GM12865 (cell line): ENCODE measurements at regions not wholly inside any gene's neighbourhood (a gene's known extent, or its start where the extent isn't known, plus 50 kb on each side); places are given as distances from the start of the nearest gene placed in this dataset.

ENCODE experiments used
- DNase-seq: peaks from one replicate; pipeline ENCODE4 v3.0.0; 2010; ENCODE audit warnings: low read depth
- H3K4me3 ChIP-seq: 2 replicates; pipeline ENCODE4 v1.5.1; 2011; ENCODE audit warnings: mild to moderate bottlenecking, low read depth, low read length, control low read depth
- TF ChIP-seq, protein P1 (sequence below): IDR thresholded peaks from 2 replicates; pipeline ENCODE4 v1.5.1; 2011; ENCODE audit warnings: low read length, control low read depth, low read depth, inconsistent platforms; ENCODE audit not compliant: insufficient read depth; ENCODE audit errors: missing control alignments

- no peak overlapping the region for H3K4me3 ChIP-seq
- TF ChIP-seq, protein P1, sequence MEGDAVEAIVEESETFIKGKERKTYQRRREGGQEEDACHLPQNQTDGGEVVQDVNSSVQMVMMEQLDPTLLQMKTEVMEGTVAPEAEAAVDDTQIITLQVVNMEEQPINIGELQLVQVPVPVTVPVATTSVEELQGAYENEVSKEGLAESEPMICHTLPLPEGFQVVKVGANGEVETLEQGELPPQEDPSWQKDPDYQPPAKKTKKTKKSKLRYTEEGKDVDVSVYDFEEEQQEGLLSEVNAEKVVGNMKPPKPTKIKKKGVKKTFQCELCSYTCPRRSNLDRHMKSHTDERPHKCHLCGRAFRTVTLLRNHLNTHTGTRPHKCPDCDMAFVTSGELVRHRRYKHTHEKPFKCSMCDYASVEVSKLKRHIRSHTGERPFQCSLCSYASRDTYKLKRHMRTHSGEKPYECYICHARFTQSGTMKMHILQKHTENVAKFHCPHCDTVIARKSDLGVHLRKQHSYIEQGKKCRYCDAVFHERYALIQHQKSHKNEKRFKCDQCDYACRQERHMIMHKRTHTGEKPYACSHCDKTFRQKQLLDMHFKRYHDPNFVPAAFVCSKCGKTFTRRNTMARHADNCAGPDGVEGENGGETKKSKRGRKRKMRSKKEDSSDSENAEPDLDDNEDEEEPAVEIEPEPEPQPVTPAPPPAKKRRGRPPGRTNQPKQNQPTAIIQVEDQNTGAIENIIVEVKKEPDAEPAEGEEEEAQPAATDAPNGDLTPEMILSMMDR: no peak
- DNase-seq: no peak
Measured at GRCh38 chr5:168211245-168211644, 80.2 kb upstream of the WWC1 start.

DNA sequence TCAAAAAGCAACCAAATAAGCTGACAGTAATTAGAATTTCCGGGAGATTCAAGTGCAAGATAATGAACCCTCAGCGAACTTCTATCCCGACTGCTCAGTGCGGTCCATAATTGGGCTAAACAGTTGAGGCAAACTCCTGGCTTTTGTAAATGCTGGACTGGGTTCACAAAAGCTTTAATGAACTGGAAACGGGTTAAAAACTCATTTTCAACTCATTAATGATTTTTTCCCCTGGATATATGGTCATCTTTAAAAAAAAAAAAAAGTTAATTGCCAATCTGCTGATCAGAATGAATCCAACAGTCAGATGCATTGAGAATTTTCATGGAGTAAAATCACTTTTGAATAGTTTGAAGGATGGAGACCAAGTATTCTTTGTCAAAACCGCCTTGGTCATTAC is 79.5 kb upstream of the WWC1 start:
- TF ChIP-seq, protein P1: no peak
- no peak overlapping the region for H3K4me3 ChIP-seq
- DNase-seq: no peak

DNA sequence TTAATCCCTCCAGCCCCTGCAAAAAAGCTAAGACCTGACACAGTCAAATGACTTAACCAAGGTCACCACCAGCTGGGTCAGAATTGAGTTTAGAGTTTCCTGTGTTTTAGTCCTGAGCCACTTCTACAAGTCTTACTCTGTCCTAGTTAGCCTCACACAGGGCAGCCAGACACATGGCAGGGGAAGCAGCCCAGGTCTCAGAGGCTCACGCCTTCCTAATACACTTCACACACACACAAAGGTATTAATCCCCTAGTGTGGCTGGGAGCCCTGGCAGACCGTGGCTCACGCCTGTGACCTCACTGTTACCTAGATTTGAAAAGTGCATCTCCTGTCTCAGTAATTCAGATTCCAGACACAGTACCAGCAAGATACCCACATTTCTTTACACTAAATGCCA is 77.4 kb upstream of the WWC1 start:
- TF ChIP-seq, protein P1: no peak
- DNase-seq: no peak
- H3K4me3 ChIP-seq: no peak overlapping the region

GRCh38 chr5:168214886-168215285 is 76.6 kb upstream of the WWC1 start:
- TF ChIP-seq, protein P1: no peak
- H3K4me3 ChIP-seq: no peak overlapping the region
- DNase-seq: no peak

- TF ChIP-seq, protein P1: no peak
- no peak for DNase-seq
- no peak overlapping the region for H3K4me3 ChIP-seq
Measured at GRCh38 chr5:168215646-168216045, 75.8 kb upstream of the WWC1 start.

GRCh38 chr5:168216989-168217388 is 74.5 kb upstream of the WWC1 start:
- no peak overlapping the region for H3K4me3 ChIP-seq
- TF ChIP-seq, protein P1: no peak
- no peak for DNase-seq

DNA sequence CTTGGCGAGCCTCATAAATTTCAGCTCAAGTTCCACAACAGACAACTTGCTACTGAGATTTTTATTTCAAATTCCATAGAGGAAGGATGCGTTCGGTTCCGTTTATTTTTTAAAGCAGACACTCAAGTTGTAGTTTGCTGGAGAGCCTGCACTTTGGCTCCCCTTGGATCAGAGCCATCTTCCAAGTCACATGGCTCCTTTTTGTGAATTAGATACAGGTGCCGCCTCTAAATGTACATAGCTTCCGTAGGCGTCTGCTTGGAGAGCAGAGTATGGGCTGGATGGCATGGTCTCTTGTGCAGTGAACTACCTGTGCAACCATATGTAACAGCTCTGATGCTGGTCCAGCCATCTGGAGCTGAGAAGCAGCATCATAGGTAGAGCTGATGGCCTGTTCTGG is 73.9 kb upstream of the WWC1 start:
- DNase-seq: no peak
- TF ChIP-seq, protein P1: no peak
- no peak overlapping the region for H3K4me3 ChIP-seq
